ENCODE measurements at regions not wholly inside any gene's neighbourhood (a gene's known extent, or its start where the extent isn't known, plus 50 kb on each side); places are given as distances from the start of the nearest gene placed in this dataset.

DNA sequence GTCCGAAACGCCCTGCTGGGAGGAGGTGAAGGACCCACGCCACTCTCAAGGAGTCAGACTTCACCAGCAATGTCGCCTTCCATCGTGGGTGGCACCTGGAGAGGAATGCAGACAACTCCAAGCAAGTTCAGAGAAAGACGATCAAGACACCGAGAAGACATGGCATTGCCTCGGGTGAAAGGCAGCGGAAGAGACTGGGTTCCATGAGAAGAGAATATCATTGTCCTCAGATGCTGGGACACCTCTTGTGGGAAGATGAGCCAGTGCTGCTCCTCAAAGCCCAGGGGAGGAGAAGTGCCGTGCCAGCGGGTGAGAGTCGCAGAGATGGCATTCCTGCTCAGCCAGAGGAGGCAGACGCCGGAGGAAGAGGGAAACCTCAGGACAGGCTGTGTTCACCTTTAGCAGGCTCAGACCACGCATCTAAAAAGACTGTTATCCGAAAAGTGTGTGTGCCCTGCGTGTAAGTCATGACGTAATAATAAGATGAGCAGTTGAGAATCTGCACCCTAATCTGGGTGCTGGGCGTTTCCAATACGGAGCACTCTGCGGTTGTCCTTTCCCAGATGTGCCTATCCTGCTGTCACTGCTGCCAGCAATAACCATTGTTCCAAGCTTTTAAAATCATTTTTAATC is 144.6 kb upstream of the SPACA7 start:
- DNase-seq (ENCODE audit: low read depth) (no peak), FAIRE-seq (no peak)
- Histone ChIP-seq H3K9me3 (ENCODE audit: insufficient read depth, low read depth, low read length) (peaks cover 24% of the 10 kb centered on the region), H2AFZ (ENCODE audit: low read depth, low read length) (no peak overlapping the region), H3K36me3 (ENCODE audit: insufficient read depth, low read length) (no peaks in the 10 kb centered on the region), H3K27me3 (ENCODE audit: insufficient read depth, low read length) (no peaks in the 10 kb centered on the region), H3K4me2 (ENCODE audit: low read length) (no peak overlapping the region), H3K79me2 (ENCODE audit: insufficient read depth, low read length) (no peaks in the 10 kb centered on the region), H4K20me1 (ENCODE audit: insufficient read depth, low read length) (no peaks in the 10 kb centered on the region), H3K9ac (ENCODE audit: low read length) (no peak overlapping the region), H3K4me3 (ENCODE audit: insufficient read depth, low read depth, low read length) (no peak overlapping the region), H3K27ac (ENCODE audit: low read depth, low read length) (no peak overlapping the region), H3K4me1 (ENCODE audit: insufficient read depth, low read length) (no peaks in the 10 kb centered on the region)
- Mint-ChIP-seq H3K36me3 (ENCODE audit: low read depth, unreplicated experiment) (no peaks in the 10 kb centered on the region), H3K4me1 (ENCODE audit: low read depth, unreplicated experiment) (no peaks in the 10 kb centered on the region), H3K27me3 (ENCODE audit: low read depth, unreplicated experiment) (peaks cover 64% of the 10 kb centered on the region), H3K27ac (ENCODE audit: unreplicated experiment) (no peak overlapping the region), H3K9me3 (ENCODE audit: unreplicated experiment) (no peaks in the 10 kb centered on the region), H3K4me3 (ENCODE audit: unreplicated experiment) (no peak overlapping the region)
- TF ChIP-seq CTCF (IDR thresholded peaks at IDR 0.05; ENCODE audit: insufficient read depth, low read depth, low read length) (no peak), EZH2 (IDR thresholded peaks at IDR 0.05; ENCODE audit: insufficient read depth, low read length) (no peak)

- no peaks in the 10 kb centered on the region for H3K4me1 ChIP-seq (ENCODE audit: insufficient read depth, low read length)
- peaks cover 22% of the 10 kb centered on the region for H3K9me3 ChIP-seq (ENCODE audit: insufficient read depth, low read depth, low read length)
- H3K4me3 ChIP-seq (ENCODE audit: insufficient read depth, low read depth, low read length) = no peak overlapping the region
- H3K27me3 Mint-ChIP-seq (ENCODE audit: low read depth, unreplicated experiment) = peaks cover 67% of the 10 kb centered on the region
- H3K36me3 Mint-ChIP-seq (ENCODE audit: low read depth, unreplicated experiment) = peaks cover 2% of the 10 kb centered on the region
- H3K4me1 Mint-ChIP-seq (ENCODE audit: low read depth, unreplicated experiment) = no peaks in the 10 kb centered on the region
- no peak overlapping the region for H3K9ac ChIP-seq (ENCODE audit: low read length)
- FAIRE-seq (no peak), DNase-seq (ENCODE audit: low read depth) (no peak)
- no peak overlapping the region for H2AFZ ChIP-seq (ENCODE audit: low read depth, low read length)
- H3K9me3 Mint-ChIP-seq (ENCODE audit: unreplicated experiment) = peaks cover 2% of the 10 kb centered on the region
- no peaks in the 10 kb centered on the region for H3K27me3 ChIP-seq (ENCODE audit: insufficient read depth, low read length)
- H4K20me1 ChIP-seq (ENCODE audit: insufficient read depth, low read length) = no peaks in the 10 kb centered on the region
- H3K4me2 ChIP-seq (ENCODE audit: low read length) = no peak overlapping the region
- H3K4me3 Mint-ChIP-seq (ENCODE audit: unreplicated experiment) = no peak overlapping the region
- no peaks in the 10 kb centered on the region for H3K36me3 ChIP-seq (ENCODE audit: insufficient read depth, low read length)
- H3K27ac ChIP-seq (ENCODE audit: low read depth, low read length) = no peak overlapping the region
- no peaks in the 10 kb centered on the region for H3K79me2 ChIP-seq (ENCODE audit: insufficient read depth, low read length)
- H3K27ac Mint-ChIP-seq (ENCODE audit: unreplicated experiment) = no peak overlapping the region
- TF ChIP-seq CTCF (IDR thresholded peaks at IDR 0.05; ENCODE audit: insufficient read depth, low read depth, low read length) (no peak), EZH2 (IDR thresholded peaks at IDR 0.05; ENCODE audit: insufficient read depth, low read length) (no peak)
These were observed 142.9 kb upstream of the SPACA7 start for GRCh38 chr13:112233256-112233655.

GRCh38 chr13:112233716-112234115 is 142.4 kb upstream of the SPACA7 start:
- DNase-seq (ENCODE audit: low read depth) (no peak), FAIRE-seq (no peak)
- Histone ChIP-seq H3K9me3 (ENCODE audit: insufficient read depth, low read depth, low read length) (peaks cover 22% of the 10 kb centered on the region), H3K4me2 (ENCODE audit: low read length) (no peak overlapping the region), H3K36me3 (ENCODE audit: insufficient read depth, low read length) (no peaks in the 10 kb centered on the region), H3K9ac (ENCODE audit: low read length) (no peak overlapping the region), H3K79me2 (ENCODE audit: insufficient read depth, low read length) (no peaks in the 10 kb centered on the region), H2AFZ (ENCODE audit: low read depth, low read length) (no peak overlapping the region), H3K27me3 (ENCODE audit: insufficient read depth, low read length) (no peaks in the 10 kb centered on the region), H4K20me1 (ENCODE audit: insufficient read depth, low read length) (no peaks in the 10 kb centered on the region), H3K27ac (ENCODE audit: low read depth, low read length) (no peak overlapping the region), H3K4me3 (ENCODE audit: insufficient read depth, low read depth, low read length) (no peak overlapping the region), H3K4me1 (ENCODE audit: insufficient read depth, low read length) (no peaks in the 10 kb centered on the region)
- Mint-ChIP-seq H3K4me1 (ENCODE audit: low read depth, unreplicated experiment) (no peaks in the 10 kb centered on the region), H3K27ac (ENCODE audit: unreplicated experiment) (no peak overlapping the region), H3K36me3 (ENCODE audit: low read depth, unreplicated experiment) (peaks cover 2% of the 10 kb centered on the region), H3K9me3 (ENCODE audit: unreplicated experiment) (peaks cover 2% of the 10 kb centered on the region), H3K27me3 (ENCODE audit: low read depth, unreplicated experiment) (peaks cover 67% of the 10 kb centered on the region), H3K4me3 (ENCODE audit: unreplicated experiment) (no peak overlapping the region)
- TF ChIP-seq CTCF (IDR thresholded peaks at IDR 0.05; ENCODE audit: insufficient read depth, low read depth, low read length) = no peak
- no peak for TF ChIP-seq EZH2 (IDR thresholded peaks at IDR 0.05; ENCODE audit: insufficient read depth, low read length)

Measured in astrocyte (in vitro differentiated cells and primary cell).